Activated naive CD4-positive, alpha-beta T cell treated with Interleukin-2 at 50 U/mL for 16 hours (primary cell): ENCODE measurements at regions not wholly inside any gene's neighbourhood (a gene's known extent, or its start where the extent isn't known, plus 50 kb on each side); places are given as distances from the start of the nearest gene placed in this dataset.
"Not testable (repeated sequence)": the region's sequence is repeated elsewhere in the genome, so short reads cannot be mapped to it uniquely, and the experiment has no call there.

Experiments
- DNase-seq: peaks from one replicate; pipeline ENCODE4 v3.0.0-alpha.2; 2020

DNA sequence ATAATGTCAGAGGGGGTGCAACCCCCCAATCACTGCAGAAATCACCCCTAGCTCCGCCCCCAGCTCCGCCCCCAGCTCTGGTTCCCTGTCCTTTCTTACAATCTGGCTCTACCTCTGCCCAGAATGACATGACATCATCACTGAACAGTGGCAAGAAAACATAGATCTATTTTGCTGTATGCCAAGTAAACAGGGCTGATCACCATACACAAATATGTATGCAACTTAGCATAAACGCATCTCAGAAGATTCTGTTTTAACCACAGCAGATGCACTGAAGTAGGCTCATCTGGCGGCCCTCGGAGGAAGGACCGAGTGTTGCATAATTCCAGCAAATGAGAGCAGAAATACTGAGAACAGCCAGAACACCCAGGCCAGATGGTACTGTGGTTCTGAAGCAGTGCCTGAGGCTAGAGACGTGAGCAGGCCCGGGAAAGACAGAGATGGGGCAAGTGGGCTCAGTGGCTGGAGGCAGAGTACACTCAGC, 293.3 kb upstream of the KLF14 start:
- peak; percentile 55 for DNase-seq

GRCh38 chr7:131028295-131028694, 294.3 kb upstream of the KLF14 start:
- DNase-seq = no peak

GRCh38 chr7:131029002-131029401, 295.0 kb upstream of the KLF14 start:
- DNase-seq = no peak

GRCh38 chr7:131031099-131031868, 296.4 kb upstream of the MKLN1 start:
- no peak for DNase-seq

DNA sequence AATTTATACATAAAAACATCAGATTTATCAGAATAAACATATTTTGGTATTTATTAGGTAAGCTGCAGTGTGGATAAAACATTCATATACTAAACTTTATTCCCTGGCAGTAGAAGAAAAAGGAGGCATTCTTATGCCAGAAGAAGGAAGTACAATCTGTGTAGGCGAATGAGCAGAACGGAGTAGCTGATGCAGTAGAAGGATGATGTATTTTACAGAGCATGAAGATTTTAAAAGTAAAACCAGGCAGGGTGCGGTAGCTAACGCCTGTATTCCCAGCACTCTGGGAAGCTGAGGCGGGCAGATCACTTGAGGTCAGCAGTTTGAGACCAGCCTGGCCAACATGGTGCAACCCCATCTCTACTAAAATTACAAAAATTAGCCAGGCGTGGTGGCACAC, 294.9 kb upstream of the MKLN1 start:
- no peak for DNase-seq

DNA sequence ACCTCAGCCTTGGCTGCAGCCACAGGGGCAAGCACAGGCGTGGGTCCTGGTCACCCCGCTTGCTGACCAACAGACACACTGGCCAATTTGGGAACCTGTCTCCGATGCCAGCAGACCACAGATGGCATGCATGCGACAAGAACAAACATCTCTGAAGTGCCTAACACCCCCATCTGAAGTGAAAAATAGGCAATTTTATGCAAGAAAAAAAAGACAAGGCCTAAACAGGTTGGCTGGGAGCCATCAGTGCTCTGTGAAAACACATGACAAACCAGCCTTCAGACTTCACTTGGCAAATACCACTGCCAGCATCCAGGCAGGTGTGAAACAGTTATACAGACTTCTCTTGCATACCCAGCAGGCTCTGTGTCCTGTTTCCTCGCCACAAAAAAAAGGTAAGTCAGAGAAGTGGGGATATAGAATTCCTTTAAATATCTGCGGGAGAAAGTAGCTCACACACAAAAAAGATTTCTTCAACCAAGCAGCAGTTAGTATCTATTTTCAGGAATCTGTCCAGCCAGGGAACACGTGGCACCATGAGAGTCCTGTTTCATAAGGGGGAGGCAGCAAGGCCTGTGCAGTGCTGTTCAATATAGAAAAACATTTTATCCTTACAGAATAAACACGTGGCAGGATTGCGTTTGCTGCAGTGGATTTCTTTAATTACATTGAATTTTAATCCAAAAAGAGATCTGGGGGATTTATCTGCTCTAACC, 293.4 kb upstream of the MKLN1 start:
- no peak for DNase-seq

DNA sequence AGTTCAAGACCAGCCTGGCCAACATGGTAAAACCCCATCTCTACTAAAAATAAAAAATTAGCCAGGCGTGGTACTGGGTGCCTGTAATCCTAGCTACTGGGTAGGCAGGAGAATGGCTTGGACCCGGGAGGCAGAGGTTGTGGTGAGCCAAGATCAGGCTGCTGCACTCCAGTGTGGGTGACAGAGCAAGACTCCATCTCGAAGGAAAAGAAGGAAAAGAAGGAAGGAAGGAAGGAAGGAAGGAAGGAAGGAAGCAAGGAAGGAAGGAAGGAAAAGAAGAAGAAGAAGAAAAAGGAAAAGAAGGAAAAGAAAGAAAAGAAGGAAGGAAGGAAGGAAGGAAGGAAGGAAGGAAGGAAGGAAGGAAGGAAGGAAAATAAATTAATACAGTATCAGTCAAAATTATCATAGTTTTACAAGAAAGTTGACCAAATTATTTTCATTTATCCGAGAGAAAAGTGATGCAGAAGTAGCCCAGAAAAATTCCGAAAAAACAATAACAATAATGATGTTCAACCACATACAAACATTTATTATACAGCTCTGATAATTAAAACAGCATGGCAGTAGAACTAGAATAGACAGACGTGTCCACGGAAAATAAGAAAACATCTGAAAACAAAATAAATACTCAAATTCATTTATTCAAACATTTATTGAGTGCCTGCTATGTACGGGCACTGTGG, 292.4 kb upstream of the MKLN1 start:
- DNase-seq = no peak

DNA sequence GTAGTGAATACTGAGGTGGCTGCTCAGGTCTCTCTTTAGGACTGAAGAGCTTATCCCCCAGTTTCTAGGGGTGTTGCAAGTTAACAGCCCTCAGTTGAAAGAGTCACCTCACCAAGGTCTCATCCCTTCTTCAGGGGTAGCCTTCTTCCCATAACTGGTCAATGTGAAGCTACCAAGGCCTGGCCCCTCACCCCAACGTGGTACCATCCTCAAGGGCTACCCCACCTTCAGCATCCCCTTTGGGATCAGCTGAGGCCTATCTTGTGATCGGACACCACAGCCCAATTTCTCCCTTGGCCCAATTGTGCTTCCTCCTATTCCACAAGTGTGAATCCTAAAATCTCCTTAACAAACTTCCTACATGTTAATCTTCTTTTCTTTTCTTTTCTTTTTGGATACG, 289.5 kb upstream of the MKLN1 start:
- no peak for DNase-seq

GRCh38 chr7:131039355-131039762, 288.3 kb upstream of the MKLN1 start:
- DNase-seq = no peak

GRCh38 chr7:131039836-131040235, 287.8 kb upstream of the MKLN1 start:
- no peak for DNase-seq

- peak; percentile 45 for DNase-seq
Observed at GRCh38 chr7:131040467-131040932, 287.2 kb upstream of the MKLN1 start.

- DNase-seq = not testable (repeated sequence)
Observed at GRCh38 chr7:131041012-131041695, 286.5 kb upstream of the MKLN1 start.

GRCh38 chr7:131042269-131043160, 285.2 kb upstream of the MKLN1 start:
- DNase-seq = no peak

DNA sequence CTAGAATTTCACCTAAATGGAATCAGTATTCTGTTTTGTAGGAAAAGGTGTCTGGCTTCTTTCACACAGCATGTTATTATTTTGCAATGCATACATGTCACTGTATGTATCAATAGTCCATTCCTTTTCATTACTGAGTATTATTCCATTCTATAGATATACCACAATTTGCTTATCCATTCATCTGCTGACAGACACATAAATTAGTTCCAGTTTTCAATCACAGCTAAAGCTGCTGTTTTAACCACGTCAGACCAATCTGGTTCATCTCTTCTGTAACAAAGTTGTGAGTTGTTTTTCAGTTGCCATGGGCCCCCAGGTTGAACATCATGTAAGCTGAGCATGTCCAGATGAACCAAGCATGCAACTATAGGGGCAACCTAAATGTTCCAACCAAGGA, 282.1 kb upstream of the MKLN1 start:
- DNase-seq = no peak

- no peak for DNase-seq
Observed at GRCh38 chr7:131046246-131046645, 281.4 kb upstream of the MKLN1 start.

DNA sequence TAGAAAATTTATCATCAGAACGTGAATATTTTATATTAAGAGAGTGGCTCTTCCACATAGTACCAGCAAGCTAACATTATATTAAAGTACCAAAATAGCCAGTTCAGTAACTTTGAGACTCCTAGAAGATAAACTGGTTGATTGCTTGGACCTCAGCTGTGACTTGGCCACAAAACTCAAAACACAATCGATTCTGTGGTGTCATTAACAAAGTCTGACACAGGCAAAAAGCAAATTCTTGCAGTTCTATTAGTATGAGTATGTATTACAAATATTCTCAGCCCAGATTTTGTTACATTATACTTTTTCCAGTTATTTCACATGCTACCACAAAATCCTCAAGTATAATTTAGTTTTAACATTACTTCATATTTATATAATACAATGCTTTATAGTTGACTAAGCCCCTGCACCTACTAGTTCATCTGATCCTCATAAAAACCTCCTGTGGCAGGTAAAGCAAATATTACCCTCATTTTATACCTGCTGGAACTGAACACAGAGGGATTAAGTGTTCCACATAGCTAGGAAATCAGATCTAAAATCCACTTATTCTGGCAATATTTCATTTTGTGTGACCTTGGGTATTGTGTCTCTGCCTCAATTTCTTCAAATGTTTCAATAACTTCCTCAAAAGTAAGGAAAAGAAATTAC, 279.9 kb upstream of the MKLN1 start:
- DNase-seq = no peak

- no peak for DNase-seq
Observed at GRCh38 chr7:131051304-131051703, 276.4 kb upstream of the MKLN1 start.

GRCh38 chr7:131052285-131052904, 275.3 kb upstream of the MKLN1 start:
- DNase-seq = no peak

DNA sequence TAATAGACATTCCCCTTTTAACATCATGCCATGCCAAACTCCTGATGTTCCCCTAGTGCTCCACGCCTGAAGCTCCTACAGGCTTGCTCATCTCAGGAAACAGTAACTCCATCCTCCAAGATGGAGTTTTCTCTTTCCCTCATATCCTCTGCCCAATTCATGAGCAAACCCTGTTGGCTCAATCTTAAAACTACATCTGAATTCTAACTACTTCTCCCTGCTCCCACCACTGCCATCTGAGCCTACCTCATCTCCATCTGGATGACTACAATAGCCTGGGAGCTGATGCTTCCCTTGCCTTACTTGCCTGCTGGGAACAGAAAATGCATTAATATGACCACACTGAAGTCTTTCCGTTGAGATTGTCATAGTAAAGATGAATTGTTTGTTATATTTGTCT, 271.7 kb upstream of the MKLN1 start:
- DNase-seq = no peak

GRCh38 chr7:131057015-131057793, 270.5 kb upstream of the MKLN1 start:
- DNase-seq = no peak
